ENCODE measurements at regions not wholly inside any gene's neighbourhood (a gene's known extent, or its start where the extent isn't known, plus 50 kb on each side); places are given as distances from the start of the nearest gene placed in this dataset.

DNA sequence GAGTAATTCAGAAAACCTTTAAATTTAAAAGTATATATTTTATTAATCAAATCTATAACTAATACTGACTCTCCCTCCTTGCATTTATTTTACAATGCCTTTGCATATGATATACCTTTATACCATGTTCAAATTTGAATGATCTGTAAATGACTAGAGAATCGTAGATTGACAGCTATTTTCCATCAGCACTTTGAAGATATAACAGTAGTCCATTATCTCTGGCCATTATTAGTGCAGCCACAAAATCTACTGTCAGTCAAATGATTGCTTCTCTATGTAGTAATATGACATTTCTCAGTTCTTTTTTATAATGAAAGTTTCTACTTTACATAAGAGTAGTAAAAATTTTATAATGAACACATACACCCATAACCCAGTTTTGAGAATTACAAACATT lies 1054.8 kb upstream of the B3GALT2 start:
- intact Hi-C loops (cut with micrococcal nuclease), result no loop called here
- H3K27ac Mint-ChIP-seq, result no peak overlapping the region
- Histone ChIP-seq H3K9me3 (ENCODE audit: control insufficient read depth, insufficient read depth, low read length) (no peaks in the 10 kb centered on the region), H3K4me3 (ENCODE audit: low read length) (no peak overlapping the region), H3K4me1 (ENCODE audit: control insufficient read depth, insufficient read depth, low read length) (no peaks in the 10 kb centered on the region), H3K27me3 (ENCODE audit: control insufficient read depth, insufficient read depth, low read length) (no peaks in the 10 kb centered on the region), H3K36me3 (ENCODE audit: control insufficient read depth, insufficient read depth, low read length) (no peaks in the 10 kb centered on the region), H3K27ac (ENCODE audit: low read length) (no peak overlapping the region)
- WGBS (ENCODE audit: insufficient coverage), result no CpG with 5 or more reads among the region's 1 CpG
- peaks cover 0 to 3% of the 10 kb centered on the region in 2 donors for H3K9me3 Mint-ChIP-seq
- TF ChIP-seq, protein P1, sequence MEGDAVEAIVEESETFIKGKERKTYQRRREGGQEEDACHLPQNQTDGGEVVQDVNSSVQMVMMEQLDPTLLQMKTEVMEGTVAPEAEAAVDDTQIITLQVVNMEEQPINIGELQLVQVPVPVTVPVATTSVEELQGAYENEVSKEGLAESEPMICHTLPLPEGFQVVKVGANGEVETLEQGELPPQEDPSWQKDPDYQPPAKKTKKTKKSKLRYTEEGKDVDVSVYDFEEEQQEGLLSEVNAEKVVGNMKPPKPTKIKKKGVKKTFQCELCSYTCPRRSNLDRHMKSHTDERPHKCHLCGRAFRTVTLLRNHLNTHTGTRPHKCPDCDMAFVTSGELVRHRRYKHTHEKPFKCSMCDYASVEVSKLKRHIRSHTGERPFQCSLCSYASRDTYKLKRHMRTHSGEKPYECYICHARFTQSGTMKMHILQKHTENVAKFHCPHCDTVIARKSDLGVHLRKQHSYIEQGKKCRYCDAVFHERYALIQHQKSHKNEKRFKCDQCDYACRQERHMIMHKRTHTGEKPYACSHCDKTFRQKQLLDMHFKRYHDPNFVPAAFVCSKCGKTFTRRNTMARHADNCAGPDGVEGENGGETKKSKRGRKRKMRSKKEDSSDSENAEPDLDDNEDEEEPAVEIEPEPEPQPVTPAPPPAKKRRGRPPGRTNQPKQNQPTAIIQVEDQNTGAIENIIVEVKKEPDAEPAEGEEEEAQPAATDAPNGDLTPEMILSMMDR (IDR thresholded peaks at IDR 0.05), result no peak
- no peaks in the 10 kb centered on the region for H3K36me3 Mint-ChIP-seq
- H3K27me3 Mint-ChIP-seq (ENCODE audit: low read depth in 2 of 2), result no peaks in the 10 kb centered on the region
- no peaks in the 10 kb centered on the region for H3K4me1 Mint-ChIP-seq
- H3K4me3 Mint-ChIP-seq, result no peak overlapping the region
- no peak for DNase-seq
- ATAC-seq, result no peak

DNA sequence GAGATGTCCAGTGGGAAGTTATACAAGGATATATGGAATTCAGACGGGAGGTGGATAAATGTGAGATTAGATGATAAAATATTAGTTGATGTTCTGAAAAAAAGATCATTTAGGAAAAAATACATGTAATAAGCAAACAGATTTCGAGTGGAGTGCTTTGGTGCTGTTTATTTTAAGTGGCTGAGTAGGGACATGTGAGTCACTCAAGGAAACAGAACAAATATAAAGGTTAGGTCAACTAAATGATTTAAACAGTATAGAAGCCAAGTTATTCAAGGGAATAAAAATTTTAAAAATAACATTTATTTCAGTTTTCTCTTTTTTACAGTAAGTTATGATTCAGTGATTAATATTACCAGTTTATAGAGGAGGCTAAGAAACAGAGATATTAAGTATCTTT lies 1046.7 kb upstream of the B3GALT2 start:
- H3K4me3 ChIP-seq (ENCODE audit: low read length), result no peak overlapping the region
- intact Hi-C loops (cut with micrococcal nuclease), result no loop called here
- DNase-seq, result no peak
- H3K36me3 Mint-ChIP-seq, result no peaks in the 10 kb centered on the region
- H3K36me3 ChIP-seq (ENCODE audit: control insufficient read depth, insufficient read depth, low read length), result no peaks in the 10 kb centered on the region
- no peak overlapping the region for H3K4me3 Mint-ChIP-seq
- TF ChIP-seq, protein P1 (IDR thresholded peaks at IDR 0.05), result no peak
- H3K27ac ChIP-seq (ENCODE audit: low read length), result no peak overlapping the region
- no peaks in the 10 kb centered on the region for H3K9me3 ChIP-seq (ENCODE audit: control insufficient read depth, insufficient read depth, low read length)
- no peak for ATAC-seq
- H3K4me1 ChIP-seq (ENCODE audit: control insufficient read depth, insufficient read depth, low read length), result no peaks in the 10 kb centered on the region
- H3K9me3 Mint-ChIP-seq, result peaks cover 0 to 3% of the 10 kb centered on the region in 2 donors
- peaks cover 0 to 2% of the 10 kb centered on the region in 2 donors for H3K27me3 Mint-ChIP-seq (ENCODE audit: low read depth in 2 of 2)
- H3K27ac Mint-ChIP-seq, result no peak overlapping the region
- no peaks in the 10 kb centered on the region for H3K4me1 Mint-ChIP-seq
- no peaks in the 10 kb centered on the region for H3K27me3 ChIP-seq (ENCODE audit: control insufficient read depth, insufficient read depth, low read length)
- 83% methylated on average over 2 of the region's 2 CpGs for WGBS (ENCODE audit: insufficient coverage)

DNA sequence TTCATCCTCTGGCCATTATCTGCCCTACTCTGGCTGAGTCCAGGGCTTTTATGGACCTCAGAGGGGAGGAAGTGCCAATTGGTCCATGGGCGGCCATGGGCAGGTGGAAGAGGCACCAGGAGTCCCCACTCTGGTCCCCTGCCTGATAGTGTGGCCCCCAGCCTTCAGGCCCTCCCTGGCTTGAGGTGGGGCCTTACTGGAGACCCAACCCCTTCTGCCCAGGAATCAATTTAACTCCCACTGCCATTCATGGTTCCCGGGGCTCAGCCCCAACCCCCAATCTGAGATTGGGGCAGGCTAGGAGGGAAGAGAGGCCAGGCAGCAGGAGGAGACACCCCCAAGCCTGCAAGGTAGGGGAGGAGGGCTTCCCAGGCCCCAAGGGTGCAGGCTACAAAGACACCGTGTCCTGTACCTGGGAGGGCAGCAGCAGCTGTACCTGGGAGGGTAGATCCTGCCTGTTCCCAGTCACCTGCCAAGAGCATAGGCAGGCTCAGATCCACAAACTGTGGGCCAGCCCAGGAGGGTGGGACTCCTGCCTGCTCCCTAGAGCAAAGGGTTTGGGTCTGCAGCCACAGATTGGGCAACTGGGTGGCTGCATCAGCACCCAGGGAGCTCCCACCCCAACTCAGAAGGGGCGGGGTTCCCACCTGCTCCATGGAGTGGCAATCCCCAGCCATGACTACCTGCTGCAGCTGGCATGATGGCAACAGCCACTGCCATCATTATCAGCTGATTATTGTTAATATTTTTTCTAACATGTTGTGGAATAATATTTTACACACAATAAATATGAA lies 1044.1 kb upstream of the B3GALT2 start:
- ATAC-seq (no peak), DNase-seq (no peak)
- Histone ChIP-seq H3K36me3 (ENCODE audit: control insufficient read depth, insufficient read depth, low read length) (no peaks in the 10 kb centered on the region), H3K27ac (ENCODE audit: low read length) (no peak overlapping the region), H3K4me3 (ENCODE audit: low read length) (no peak overlapping the region), H3K4me1 (ENCODE audit: control insufficient read depth, insufficient read depth, low read length) (no peaks in the 10 kb centered on the region), H3K27me3 (ENCODE audit: control insufficient read depth, insufficient read depth, low read length) (no peaks in the 10 kb centered on the region), H3K9me3 (ENCODE audit: control insufficient read depth, insufficient read depth, low read length) (no peaks in the 10 kb centered on the region)
- Mint-ChIP-seq H3K9me3 (peaks cover 0 to 2% of the 10 kb centered on the region in 2 donors), H3K27me3 (ENCODE audit: low read depth in 2 of 2) (peaks cover 0 to 6% of the 10 kb centered on the region in 2 donors), H3K4me1 (peaks cover 7 to 9% of the 10 kb centered on the region in 2 donors), H3K27ac (no peak overlapping the region), H3K36me3 (no peaks in the 10 kb centered on the region), H3K4me3 (no peak overlapping the region)
- WGBS (ENCODE audit: insufficient coverage), result 84% methylated on average over 3 of the region's 4 CpGs
- TF ChIP-seq, protein P1 (IDR thresholded peaks at IDR 0.05), result no peak
- intact Hi-C loops (cut with micrococcal nuclease), result no loop called here

DNA sequence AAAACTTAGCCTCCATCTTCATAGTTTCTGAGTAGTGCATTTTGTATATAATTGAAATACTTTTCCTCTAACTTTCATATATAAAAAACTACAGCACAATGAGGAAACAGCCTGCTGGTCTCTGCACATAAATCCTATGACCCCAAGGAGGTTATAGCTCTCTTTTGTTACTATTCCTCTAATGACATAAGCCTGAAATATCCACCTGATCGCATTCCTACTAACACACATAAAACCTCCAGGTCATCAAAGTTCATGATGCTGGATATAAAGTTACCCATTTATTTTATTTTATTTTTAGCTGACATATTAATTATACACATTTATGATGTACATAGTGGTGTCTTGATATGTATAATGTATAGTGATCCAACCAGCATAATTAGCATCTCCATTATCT lies 1042.0 kb upstream of the B3GALT2 start:
- Histone ChIP-seq H3K4me1 (ENCODE audit: control insufficient read depth, insufficient read depth, low read length) (no peaks in the 10 kb centered on the region), H3K27me3 (ENCODE audit: control insufficient read depth, insufficient read depth, low read length) (peaks cover 3% of the 10 kb centered on the region), H3K27ac (ENCODE audit: low read length) (no peak overlapping the region), H3K9me3 (ENCODE audit: control insufficient read depth, insufficient read depth, low read length) (no peaks in the 10 kb centered on the region), H3K4me3 (ENCODE audit: low read length) (no peak overlapping the region), H3K36me3 (ENCODE audit: control insufficient read depth, insufficient read depth, low read length) (no peaks in the 10 kb centered on the region)
- peaks cover 0 to 11% of the 10 kb centered on the region in 2 donors for H3K27me3 Mint-ChIP-seq (ENCODE audit: low read depth in 2 of 2)
- WGBS (ENCODE audit: insufficient coverage), result no CpG with 5 or more reads among the region's 1 CpG
- DNase-seq (no peak), ATAC-seq (no peak)
- no peak overlapping the region for H3K4me3 Mint-ChIP-seq
- TF ChIP-seq, protein P1 (IDR thresholded peaks at IDR 0.05), result no peak
- H3K9me3 Mint-ChIP-seq, result no peaks in the 10 kb centered on the region
- H3K27ac Mint-ChIP-seq, result no peak overlapping the region
- H3K36me3 Mint-ChIP-seq, result no peaks in the 10 kb centered on the region
- peaks cover 10 to 11% of the 10 kb centered on the region in 2 donors for H3K4me1 Mint-ChIP-seq
- intact Hi-C loops (cut with micrococcal nuclease), result no loop called here

Measured in natural killer cell (primary cell).